ENCODE measurements at regions not wholly inside any gene's neighbourhood (a gene's known extent, or its start where the extent isn't known, plus 50 kb on each side); places are given as distances from the start of the nearest gene placed in this dataset.

GRCh38 chr17:15023589-15024336 is 241.4 kb downstream of the PMP22 start:
- no peak for TF ChIP-seq CTCF (IDR thresholded peaks at IDR 0.05; ENCODE audit: low read length)
- no peak for TF ChIP-seq EZH2phosphoT487 (IDR thresholded peaks at IDR 0.05; ENCODE audit: low read length)
- TF ChIP-seq EZH2 (optimal IDR thresholded peaks at IDR 0.05; ENCODE audit: low read depth, low read length) = no peak
